ENCODE measurements at regions not wholly inside any gene's neighbourhood (a gene's known extent, or its start where the extent isn't known, plus 50 kb on each side); places are given as distances from the start of the nearest gene placed in this dataset.

GRCh38 chr7:42618651-42619360, 293.1 kb downstream of the C7orf25 start (continued):
- TF ChIP-seq GTF2E2 (tag; IDR thresholded peaks at IDR 0.05) = no peak
- no peak for TF ChIP-seq HINFP (tag; conservative IDR thresholded peaks at IDR 0.05; ENCODE audit: low read depth)
- TF ChIP-seq ZC3H8 (IDR thresholded peaks at IDR 0.05) = no peak
- peak; percentile 83 for TF ChIP-seq JUND (IDR thresholded peaks at IDR 0.05; ENCODE audit: borderline replicate concordance, low read depth, low read length)
- TF ChIP-seq JUND (tag; IDR thresholded peaks at IDR 0.05; ENCODE audit: borderline replicate concordance, low read depth, low read length) = peak; percentile 81; the same call in 1 of the 3 replicates
- TF ChIP-seq RCOR1 (IDR thresholded peaks at IDR 0.05; ENCODE audit: borderline replicate concordance in 1 of 2, low read depth in 2 of 2, low read length in 2 of 2) = peak in 1 of 2 experiments; percentile 78; a peak in 1 of 4 replicates
- TF ChIP-seq ELF4 (CRISPR knock-in tag; IDR thresholded peaks at IDR 0.05) = no peak
- TF ChIP-seq SMARCA4 (IDR thresholded peaks at IDR 0.05) = peak; percentile 50; the same call in 1 of the 2 replicates
- TF ChIP-seq ZNF655 (CRISPR knock-in tag; IDR thresholded peaks at IDR 0.05) = no peak
- TF ChIP-seq EP400 (IDR thresholded peaks at IDR 0.05) = 0 out of 2 replicates have a peak, but pooled peaks have one; percentile 18
- no peak for TF ChIP-seq BMI1 (IDR thresholded peaks at IDR 0.05; ENCODE audit: low read length)
- peak; percentile 27; the same call in 1 of the 2 replicates for TF ChIP-seq FOSL1 (tag; conservative IDR thresholded peaks at IDR 0.05)
- TF ChIP-seq MCM5 (IDR thresholded peaks at IDR 0.05; ENCODE audit: low read depth) = no peak
- no peak for TF ChIP-seq MCM3 (IDR thresholded peaks at IDR 0.05)
- no peak for TF ChIP-seq EZH2 (IDR thresholded peaks at IDR 0.05; ENCODE audit: borderline replicate concordance, low read depth, low read length)
- no peak for TF ChIP-seq TAF1 (IDR thresholded peaks at IDR 0.05; ENCODE audit: control insufficient read depth, extremely low read depth, insufficient read depth, low read length, severe bottlenecking)
- TF ChIP-seq NR2C2 (CRISPR knock-in tag; IDR thresholded peaks at IDR 0.05) = no peak
- TF ChIP-seq NR2C2 (tag; IDR thresholded peaks at IDR 0.05) = peak; percentile 26; the same call in 1 of the 2 replicates
- TF ChIP-seq ERF (CRISPR knock-in tag; IDR thresholded peaks at IDR 0.05) = no peak
- TF ChIP-seq CBFA2T3 (IDR thresholded peaks at IDR 0.05) = no peak
- no peak for TF ChIP-seq ARNT (IDR thresholded peaks at IDR 0.05)
- peak; percentile 70; the same call in 1 of the 2 replicates for TF ChIP-seq ATF7 (IDR thresholded peaks at IDR 0.05)
- TF ChIP-seq ATF1 (CRISPR knock-in tag; IDR thresholded peaks at IDR 0.05) = no peak
- peak; percentile 27; the same call in 1 of the 2 replicates for TF ChIP-seq ATF1 (tag; IDR thresholded peaks at IDR 0.05)
- TF ChIP-seq TRIM24 (IDR thresholded peaks at IDR 0.05) = peak in 1 of 2 experiments; percentile 65; a peak in 2 of 4 replicates
- TF ChIP-seq SMAD4 (CRISPR knock-in tag; conservative IDR thresholded peaks at IDR 0.05) = 0 out of 2 replicates have a peak, but pooled peaks have one; percentile 23
- TF ChIP-seq IRF9 (tag; IDR thresholded peaks at IDR 0.05) = peak; percentile 54; the same call in 1 of the 2 replicates
- no peak for TF ChIP-seq DNMT1 (IDR thresholded peaks at IDR 0.05)

All from K562 (cell line).